K562 (cell line): ENCODE measurements at regions not wholly inside any gene's neighbourhood (a gene's known extent, or its start where the extent isn't known, plus 50 kb on each side); places are given as distances from the start of the nearest gene placed in this dataset.

Experiments
- ATAC-seq: fragments of 200-7000 bp; cut with Tn5 transposase; 3 replicates; pipeline ENCODE4 v1.9.1; 2020; ENCODE audit warnings: moderate library complexity
- BruUV-seq: library from RNA; stranded (reverse); fragments of 400-500 nt; replicated peaks from 2 replicates; lab custom pipeline; 2021; lab: Mats Ljungman, UMichigan
- CTCF ChIA-PET: fragments of 300-600 bp; formaldehyde crosslinking; extraction: SDS; loops from one replicate; lab custom pipeline; 2021; ENCODE audit warnings: low intra/inter-chr PET ratio; lab: Yijun Ruan, JAX
- POLR2A ChIA-PET: fragments of 300-600, 350-650 bp; sonication (Branson Sonifier 250); formaldehyde crosslinking; extraction: SDS; loops from one replicate; lab custom pipeline; 2021; ENCODE audit warnings: antibody characterized with exemption, inconsistent platforms; lab: Yijun Ruan, JAX
- DNase-seq, 4 experiments: peaks; one replicate each; pipeline versions ENCODE4 v3.0.0 to v3.0.0-alpha.2; 2011 to 2018; ENCODE audit warnings: low spot score in 3 of 4, mixed read lengths in 3 of 4; ENCODE audit errors: extremely low read depth in 1 of 4
- FAIRE-seq: peaks from 2 replicates; lab custom pipeline; 2011; peaks lifted over from hg19 to GRCh38; lab: Jason Lieb, UNC
- H2AFZ ChIP-seq: 2 replicates; pipeline ENCODE4 v1.6.0; 2011; ENCODE audit warnings: low read depth, low read length, control low read depth, inconsistent platforms
- H3K27ac ChIP-seq: fragments of 200-600 bp; 3 replicates; pipeline ENCODE4 v1.8.0; 2011; ENCODE audit warnings: low read depth, mild to moderate bottlenecking, control low read depth, inconsistent platforms, low read length, moderate library complexity, mixed read lengths; ENCODE audit errors: extremely low read depth
- H3K27me3 ChIP-seq, 2 experiments: fragments of 300-600 bp in 1 of 2; 2 replicates in 1 of 2; 3 replicates in 1 of 2; pipeline versions ENCODE4 v1.6.0 to v1.8.0; 2011; ENCODE audit warnings: inconsistent platforms in 2 of 2, low read length in 2 of 2, mild to moderate bottlenecking in 1 of 2, mixed read lengths in 1 of 2, moderate library complexity in 1 of 2; ENCODE audit not compliant: control insufficient read depth in 2 of 2, insufficient read depth in 2 of 2
- H3K36me3 ChIP-seq: fragments of 300-600 bp; 3 replicates; pipeline ENCODE4 v1.8.0; 2011; ENCODE audit warnings: mild to moderate bottlenecking, low read length, inconsistent platforms; ENCODE audit not compliant: control insufficient read depth, insufficient read depth
- H3K4me1 ChIP-seq, 2 experiments: fragments of 200-600 bp in 1 of 2; replicated peaks in 1 of 2; 2 replicates in 1 of 2; 3 replicates in 1 of 2; pipeline versions ENCODE4 v1.5.1 to v1.8.0; 2011; ENCODE audit warnings: inconsistent platforms in 2 of 2, low read length in 2 of 2, mild to moderate bottlenecking in 1 of 2, mixed read lengths in 1 of 2, moderate library complexity in 1 of 2; ENCODE audit not compliant: control insufficient read depth in 2 of 2, insufficient read depth in 2 of 2
- H3K4me2 ChIP-seq: 2 replicates; pipeline ENCODE4 v1.6.1; 2011; ENCODE audit warnings: low read length, control low read depth, inconsistent platforms, mixed read lengths; ENCODE audit not compliant: insufficient read depth
- H3K4me3 ChIP-seq: fragments of 200-600 bp; sonication (generic), shearing (Covaris generic); 2 replicates; pipeline ENCODE4 v1.5.1; 2016; ENCODE audit warnings: control low read depth, inconsistent platforms
- H3K79me2 ChIP-seq: fragments of 200-600 bp; 3 replicates; pipeline ENCODE4 v1.8.0; 2011; ENCODE audit warnings: low read length, inconsistent platforms; ENCODE audit not compliant: control insufficient read depth, insufficient read depth
- H3K9ac ChIP-seq, 2 experiments: 2 replicates each; pipeline versions ENCODE4 v1.6.0 to v1.6.1; 2011; ENCODE audit warnings: low read depth in 2 of 2, low read length in 2 of 2, control low read depth in 1 of 2, inconsistent platforms in 1 of 2, mild to moderate bottlenecking in 1 of 2, mixed read lengths in 1 of 2; ENCODE audit not compliant: insufficient read depth in 1 of 2
- H3K9me1 ChIP-seq: one replicate; pipeline ENCODE4 v1.6.0; 2011; ENCODE audit warnings: inconsistent platforms, mild to moderate bottlenecking, low read length, moderate library complexity; ENCODE audit not compliant: control insufficient read depth, insufficient read depth
- H3K9me3 ChIP-seq: replicated peaks from 2 replicates; pipeline ENCODE4 v1.5.1; 2011; ENCODE audit warnings: low read depth, low read length, inconsistent platforms; ENCODE audit not compliant: control insufficient read depth, insufficient read depth
- H4K20me1 ChIP-seq: replicated peaks from 2 replicates; pipeline ENCODE4 v1.6.1; 2011; ENCODE audit warnings: low read length, inconsistent platforms, mixed read lengths; ENCODE audit not compliant: control insufficient read depth, insufficient read depth
- ESRRA ChIP-seq: fragments of 450-650 bp; IDR thresholded peaks from 2 replicates; pipeline ENCODE4 v1.6.1; 2014; ENCODE audit warnings: low read depth, mild to moderate bottlenecking, moderate library complexity, borderline replicate concordance
- MAFF ChIP-seq: IDR thresholded peaks from 2 replicates; pipeline ENCODE4 v1.6.1; 2012; ENCODE audit warnings: low read length, improper control_type of control experiment
- RREB1 ChIP-seq: fragments of 250-450 bp; sonication (Bioruptor Pico); IDR thresholded peaks from 2 replicates; pipeline ENCODE4 v1.4.0; 2020
- SOX6 ChIP-seq: fragments of 450-650 bp; IDR thresholded peaks from 2 replicates; pipeline ENCODE4 v1.6.1; 2014; ENCODE audit warnings: mild to moderate bottlenecking
- SRSF3 ChIP-seq: fragments of 200-400 bp; formaldehyde crosslinking; IDR thresholded peaks from 2 replicates; pipeline ENCODE4 v1.6.1; 2016; ENCODE audit warnings: mild to moderate bottlenecking, low read length, moderate library complexity; ENCODE audit not compliant: insufficient read depth
- STAG1 ChIP-seq: sonication (generic); formaldehyde crosslinking; IDR thresholded peaks from 2 replicates; pipeline ENCODE4 v1.5.0; 2020; ENCODE audit warnings: missing genetic modification reagents, borderline replicate concordance
- ZNF668 ChIP-seq: fragments of 250-450 bp; sonication (Bioruptor Pico); IDR thresholded peaks from 2 replicates; pipeline ENCODE4 v1.8.0; 2022; ENCODE audit warnings: mild to moderate bottlenecking, inconsistent platforms
- WGBS: fragments of 100-300 bp; shearing (Covaris generic); methylation state at CpG from one replicate; pipeline ENCODE4 v1.1.6; 2016; ENCODE audit warnings: low coverage, mixed read lengths; ENCODE audit not compliant: insufficient coverage; ENCODE audit errors: missing lambda C conversion rate; 5-methylcytosine and 5-hydroxymethylcytosine counted together
- in situ Hi-C: fragments of 300-500 bp; cut with MboI; formaldehyde crosslinking; loops from 4 replicates; pipeline ENCODE4 v1.15.0; 2018; ENCODE audit warnings: inconsistent platforms, mixed read lengths
- intact Hi-C: fragments of 100-400 bp; cut with micrococcal nuclease; formaldehyde crosslinking; loops from 2 replicates; pipeline ENCODE4 v1.14.2; 2022
- TF ChIP-seq, protein P1 (sequence below): sonication (generic); formaldehyde crosslinking; IDR thresholded peaks from 2 replicates; pipeline ENCODE4 v1.8.0; 2022; ENCODE audit warnings: mild to moderate bottlenecking, low read depth, missing genetic modification reagents
- TF ChIP-seq, protein P2 (sequence below): conservative IDR thresholded peaks from 2 replicates; pipeline ENCODE4 v1.6.1; 2011; ENCODE audit warnings: low read depth, mild to moderate bottlenecking, low read length; ENCODE audit not compliant: control insufficient read depth

DNA sequence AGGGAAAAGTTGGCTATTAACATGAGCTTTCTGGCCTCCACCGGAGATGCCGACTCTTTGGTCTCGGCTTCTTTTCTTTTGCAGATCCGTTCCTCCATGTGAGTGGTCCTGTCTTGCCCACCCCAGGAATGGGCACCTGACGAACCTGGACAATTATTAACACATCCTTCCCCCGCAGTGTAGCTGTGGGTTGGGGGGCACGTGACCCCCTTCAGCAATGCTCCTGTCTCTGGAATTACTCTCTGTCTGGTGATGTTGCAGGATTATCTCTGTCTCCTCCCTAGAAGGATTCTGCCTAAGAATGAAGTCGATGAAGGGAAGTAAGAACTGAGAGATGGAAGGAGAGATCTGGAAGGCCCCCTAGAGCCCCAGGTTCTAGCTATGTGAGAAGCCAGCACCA is 115.2 kb upstream of the NPAS2 start:
- no peaks in the 10 kb centered on the region for H3K36me3 ChIP-seq
- intact Hi-C loops (no loop called here), in situ Hi-C loops (no loop called here)
- no peak overlapping the region for H2AFZ ChIP-seq
- TF ChIP-seq ESRRA (no peak), RREB1 (CRISPR knock-in tag) (no peak), MAFF (no peak), SOX6 (no peak), ZNF668 (no peak), STAG1 (CRISPR knock-in tag) (no peak), SRSF3 (no peak)
- TF ChIP-seq, protein P1, sequence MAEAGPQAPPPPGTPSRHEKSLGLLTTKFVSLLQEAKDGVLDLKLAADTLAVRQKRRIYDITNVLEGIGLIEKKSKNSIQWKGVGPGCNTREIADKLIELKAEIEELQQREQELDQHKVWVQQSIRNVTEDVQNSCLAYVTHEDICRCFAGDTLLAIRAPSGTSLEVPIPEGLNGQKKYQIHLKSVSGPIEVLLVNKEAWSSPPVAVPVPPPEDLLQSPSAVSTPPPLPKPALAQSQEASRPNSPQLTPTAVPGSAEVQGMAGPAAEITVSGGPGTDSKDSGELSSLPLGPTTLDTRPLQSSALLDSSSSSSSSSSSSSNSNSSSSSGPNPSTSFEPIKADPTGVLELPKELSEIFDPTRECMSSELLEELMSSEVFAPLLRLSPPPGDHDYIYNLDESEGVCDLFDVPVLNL (CRISPR knock-in tag): no peak
- TF ChIP-seq, protein P2, sequence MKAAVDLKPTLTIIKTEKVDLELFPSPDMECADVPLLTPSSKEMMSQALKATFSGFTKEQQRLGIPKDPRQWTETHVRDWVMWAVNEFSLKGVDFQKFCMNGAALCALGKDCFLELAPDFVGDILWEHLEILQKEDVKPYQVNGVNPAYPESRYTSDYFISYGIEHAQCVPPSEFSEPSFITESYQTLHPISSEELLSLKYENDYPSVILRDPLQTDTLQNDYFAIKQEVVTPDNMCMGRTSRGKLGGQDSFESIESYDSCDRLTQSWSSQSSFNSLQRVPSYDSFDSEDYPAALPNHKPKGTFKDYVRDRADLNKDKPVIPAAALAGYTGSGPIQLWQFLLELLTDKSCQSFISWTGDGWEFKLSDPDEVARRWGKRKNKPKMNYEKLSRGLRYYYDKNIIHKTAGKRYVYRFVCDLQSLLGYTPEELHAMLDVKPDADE: no peak
- H3K4me2 ChIP-seq: no peak overlapping the region
- ChIA-PET CTCF (no interaction called here), POLR2A (interaction anchor here (1.0 kb wide), 1 partner anchor 95 kb away, joined by 4 read pairs; no protein-coding TSS in a partner anchor)
- BruUV-seq: no TSS peak
- 1% methylated on average over 8 of the region's 8 CpGs for WGBS
- H3K27me3 ChIP-seq: peaks cover 15 to 29% of the 10 kb centered on the region in 2 experiments; a peak in 4 of 5 replicates
- FAIRE-seq (no peak), DNase-seq (no peak), ATAC-seq (no peak)
- no peaks in the 10 kb centered on the region for H3K9me3 ChIP-seq
- H3K27ac ChIP-seq: no peak overlapping the region
- no peaks in the 10 kb centered on the region for H3K79me2 ChIP-seq
- no peaks in the 10 kb centered on the region for H3K4me1 ChIP-seq
- no peaks in the 10 kb centered on the region for H3K9me1 ChIP-seq
- H4K20me1 ChIP-seq: no peaks in the 10 kb centered on the region
- no peak overlapping the region for H3K9ac ChIP-seq
- H3K4me3 ChIP-seq: no peak overlapping the region
